DMS 273 treated with DMSO at 0.1 percent for 48 hours (cell line): ENCODE measurements at regions not wholly inside any gene's neighbourhood (a gene's known extent, or its start where the extent isn't known, plus 50 kb on each side); places are given as distances from the start of the nearest gene placed in this dataset.

Experiments used
- DNase-seq: peaks from one replicate; lab custom pipeline; 2025; lab: John Stamatoyannopoulos, UW

- DNase-seq: no peak
These were observed 63.0 kb downstream of the NCOR2 start for GRCh38 chr12:124504273-124505000.

- DNase-seq: no peak
These were observed 64.1 kb downstream of the NCOR2 start for GRCh38 chr12:124503305-124503704.

GRCh38 chr12:124502379-124502778 is 65.0 kb downstream of the NCOR2 start:
- no peak for DNase-seq

GRCh38 chr12:124501827-124502226 is 65.6 kb downstream of the NCOR2 start:
- DNase-seq: no peak

GRCh38 chr12:124501112-124501561 is 66.3 kb downstream of the NCOR2 start:
- DNase-seq: no peak

- no peak for DNase-seq
These were observed 67.5 kb downstream of the NCOR2 start for GRCh38 chr12:124499898-124500244.

GRCh38 chr12:124499190-124499753 is 68.1 kb downstream of the NCOR2 start:
- no peak for DNase-seq

- DNase-seq: no peak
These were observed 68.9 kb downstream of the NCOR2 start for GRCh38 chr12:124498275-124499189.

- no peak for DNase-seq
These were observed 69.8 kb downstream of the NCOR2 start for GRCh38 chr12:124497658-124498057.

GRCh38 chr12:124497039-124497438 is 70.4 kb downstream of the NCOR2 start:
- DNase-seq: no peak

- DNase-seq: no peak
These were observed 70.8 kb downstream of the NCOR2 start for GRCh38 chr12:124496584-124496983.

GRCh38 chr12:124495194-124495983 is 72.0 kb downstream of the NCOR2 start:
- no peak for DNase-seq

GRCh38 chr12:124494751-124495129 is 72.7 kb downstream of the NCOR2 start:
- DNase-seq: no peak

- DNase-seq: no peak
These were observed 73.3 kb downstream of the NCOR2 start for GRCh38 chr12:124493809-124494750.

GRCh38 chr12:124492879-124493808 is 74.3 kb downstream of the NCOR2 start:
- DNase-seq: no peak

- no peak for DNase-seq
These were observed 75.5 kb downstream of the NCOR2 start for GRCh38 chr12:124491856-124492420.

- no peak for DNase-seq
These were observed 76.1 kb downstream of the NCOR2 start for GRCh38 chr12:124491310-124491709.

- DNase-seq: no peak
These were observed 76.7 kb downstream of the NCOR2 start for GRCh38 chr12:124490584-124491305.
